SK-N-SH (cell line): ENCODE measurements at regions not wholly inside any gene's neighbourhood (a gene's known extent, or its start where the extent isn't known, plus 50 kb on each side); places are given as distances from the start of the nearest gene placed in this dataset.

Source experiments
- CTCF ChIA-PET: fragments of 300-600, 350-600 bp; formaldehyde crosslinking; extraction: SDS; loops from one replicate; lab custom pipeline; 2021; lab: Yijun Ruan, JAX
- POLR2A ChIA-PET: fragments of 350-600 bp; sonication (Branson Sonifier 250); formaldehyde crosslinking; extraction: SDS; loops from one replicate; lab custom pipeline; 2020; ENCODE audit warnings: antibody characterized with exemption, inconsistent platforms; lab: Yijun Ruan, JAX
- DNase-seq: peaks from one replicate; pipeline ENCODE4 v3.0.0; 2012
- H2AFZ ChIP-seq: fragments of 200-600 bp; sonication (generic); 2 replicates; pipeline ENCODE4 v1.8.1; 2016; ENCODE audit warnings: antibody characterized with exemption, mild to moderate bottlenecking, low read depth
- H3F3A ChIP-seq: fragments of 200-600 bp; sonication (generic); replicated peaks from 2 replicates; pipeline ENCODE3; 2016; ENCODE audit warnings: antibody characterized with exemption, mild to moderate bottlenecking; ENCODE audit not compliant: insufficient read depth
- H3K27ac ChIP-seq, 2 experiments: fragments of 200-500 bp in 1 of 2; fragments of 200-600 bp in 1 of 2; sonication (Bioruptor generic) in 1 of 2; sonication (generic), shearing (Covaris generic) in 1 of 2; 2 replicates each; pipeline versions ENCODE4 v1.5.1 to v1.6.1; 2014 to 2016; ENCODE audit warnings: low read depth in 2 of 2, inconsistent platforms in 1 of 2, low read length in 1 of 2, mild to moderate bottlenecking in 1 of 2, mixed read lengths in 1 of 2
- H3K27me3 ChIP-seq: fragments of 200-600 bp; sonication (generic), shearing (Covaris generic); 2 replicates; pipeline ENCODE4 v1.6.1; 2016; ENCODE audit warnings: mixed run types; ENCODE audit not compliant: insufficient read depth
- H3K36me3 ChIP-seq, 2 experiments: fragments of 200-500 bp in 1 of 2; fragments of 200-600 bp in 1 of 2; sonication (Bioruptor generic) in 1 of 2; sonication (generic) in 1 of 2; replicated peaks in 1 of 2; 2 replicates each; pipeline versions ENCODE3 to v1.5.1; 2014 to 2016; ENCODE audit warnings: low read length in 1 of 2, mild to moderate bottlenecking in 1 of 2; ENCODE audit not compliant: insufficient read depth in 2 of 2, control insufficient read depth in 1 of 2
- H3K4me1 ChIP-seq, 2 experiments: fragments of 200-500 bp in 1 of 2; fragments of 200-600 bp in 1 of 2; sonication (Bioruptor generic) in 1 of 2; sonication (generic), shearing (Covaris generic) in 1 of 2; 2 replicates each; pipeline versions ENCODE4 v1.5.1 to v1.6.1; 2014 to 2016; ENCODE audit warnings: low read depth in 1 of 2, low read length in 1 of 2, mixed run types in 1 of 2; ENCODE audit not compliant: insufficient read depth in 2 of 2, control insufficient read depth in 1 of 2
- H3K4me2 ChIP-seq: fragments of 200-600 bp; sonication (generic), shearing (Covaris generic); 2 replicates; pipeline ENCODE4 v1.6.1; 2017; ENCODE audit warnings: mixed run types
- H3K4me3 ChIP-seq, 2 experiments: fragments of 200-500 bp in 1 of 2; fragments of 200-600 bp in 1 of 2; sonication (Bioruptor generic) in 1 of 2; sonication (generic), shearing (Covaris generic) in 1 of 2; 2 replicates each; pipeline versions ENCODE4 v1.5.1 to v1.8.1; 2014 to 2016; ENCODE audit warnings: low read depth in 2 of 2, inconsistent platforms in 1 of 2, low read length in 1 of 2, mild to moderate bottlenecking in 1 of 2, mixed read lengths in 1 of 2, moderate library complexity in 1 of 2
- H3K79me2 ChIP-seq: fragments of 200-600 bp; sonication (generic); 2 replicates; pipeline ENCODE4 v1.8.1; 2017; ENCODE audit warnings: mild to moderate bottlenecking; ENCODE audit not compliant: insufficient read depth
- H3K9ac ChIP-seq: fragments of 200-600 bp; sonication (generic); 2 replicates; pipeline ENCODE4 v1.6.1; 2017; ENCODE audit warnings: mixed run types
- H3K9me2 ChIP-seq: fragments of 200-600 bp; sonication (generic); 2 replicates; pipeline ENCODE4 v1.6.1; 2017; ENCODE audit warnings: mixed run types
- H3K9me3 ChIP-seq: fragments of 200-600 bp; sonication (generic); 2 replicates; pipeline ENCODE4 v1.6.1; 2017; ENCODE audit warnings: mixed run types, mild to moderate bottlenecking, moderate library complexity
- H4K20me1 ChIP-seq: fragments of 200-600 bp; sonication (generic); 2 replicates; pipeline ENCODE4 v1.6.1; 2017; ENCODE audit warnings: mild to moderate bottlenecking, mixed run types; ENCODE audit not compliant: insufficient read depth
- ELF1 ChIP-seq: IDR thresholded peaks from 2 replicates; pipeline ENCODE4 v1.4.0; 2012
- FOSL2 ChIP-seq: IDR thresholded peaks from 2 replicates; pipeline ENCODE4 v1.4.0; 2012; ENCODE audit warnings: low read depth, mild to moderate bottlenecking, moderate library complexity, borderline replicate concordance
- FOXM1 ChIP-seq: IDR thresholded peaks from 2 replicates; pipeline ENCODE4 v1.4.0; 2012; ENCODE audit warnings: low read depth, mild to moderate bottlenecking
- GABPA ChIP-seq: IDR thresholded peaks from 2 replicates; pipeline ENCODE4 v1.4.0; 2012; ENCODE audit warnings: low read depth, mild to moderate bottlenecking
- JUND ChIP-seq: IDR thresholded peaks from 2 replicates; pipeline ENCODE4 v1.4.0; 2012
- MEF2A ChIP-seq: IDR thresholded peaks from 2 replicates; pipeline ENCODE4 v1.4.0; 2012; ENCODE audit warnings: low read depth, borderline replicate concordance
- MXI1 ChIP-seq: IDR thresholded peaks from 2 replicates; pipeline ENCODE4 v1.6.1; 2012; ENCODE audit warnings: mild to moderate bottlenecking, low read depth, low read length, improper control_type of control experiment
- NFIC ChIP-seq: IDR thresholded peaks from 2 replicates; pipeline ENCODE4 v1.4.0; 2012; ENCODE audit warnings: borderline replicate concordance
- NRF1 ChIP-seq: IDR thresholded peaks from 2 replicates; pipeline ENCODE4 v1.6.1; 2012; ENCODE audit warnings: low read depth, mild to moderate bottlenecking, low read length
- RCOR1 ChIP-seq: fragments of 150-350 bp; IDR thresholded peaks from 2 replicates; pipeline ENCODE4 v1.6.1; 2017; ENCODE audit warnings: antibody characterized with exemption, low read length
- RXRA ChIP-seq: IDR thresholded peaks from 2 replicates; pipeline ENCODE4 v1.4.0; 2012; ENCODE audit warnings: low read depth, mild to moderate bottlenecking, borderline replicate concordance
- SIN3A ChIP-seq: IDR thresholded peaks from 2 replicates; pipeline ENCODE4 v1.6.1; 2012; ENCODE audit warnings: low read depth, mild to moderate bottlenecking, low read length, moderate library complexity, borderline replicate concordance
- TAF1 ChIP-seq: IDR thresholded peaks from 2 replicates; pipeline ENCODE4 v1.6.1; 2012; ENCODE audit warnings: low read depth, mild to moderate bottlenecking, low read length, moderate library complexity, borderline replicate concordance
- TCF12 ChIP-seq: IDR thresholded peaks from 2 replicates; pipeline ENCODE4 v1.4.0; 2012
- TEAD4 ChIP-seq: IDR thresholded peaks from 2 replicates; pipeline ENCODE4 v1.4.0; 2012; ENCODE audit warnings: mild to moderate bottlenecking, borderline replicate concordance; ENCODE audit not compliant: insufficient read depth
- USF1 ChIP-seq: IDR thresholded peaks from 2 replicates; pipeline ENCODE4 v1.4.0; 2012; ENCODE audit warnings: low read depth, borderline replicate concordance
- WGBS: methylation state at CpG from one replicate; pipeline ENCODE4 v1.1.6; 2017; ENCODE audit warnings: low lambda C conversion rate; 5-methylcytosine and 5-hydroxymethylcytosine counted together
- TF ChIP-seq, protein P1 (sequence below): IDR thresholded peaks from 2 replicates; pipeline ENCODE4 v1.4.0; 2012; ENCODE audit warnings: low read depth, borderline replicate concordance
- TF ChIP-seq, protein P2 (sequence below): fragments of 150-350 bp; IDR thresholded peaks from 2 replicates; pipeline ENCODE4 v1.6.1; 2016; ENCODE audit warnings: mild to moderate bottlenecking, low read depth, low read length
- TF ChIP-seq, protein P3 (sequence below): IDR thresholded peaks from 2 replicates; pipeline ENCODE4; 2012
- TF ChIP-seq, protein P4 (sequence below): fragments of 150-350 bp; IDR thresholded peaks from 2 replicates; pipeline ENCODE4 v1.6.1; 2017; ENCODE audit warnings: antibody characterized with exemption, low read length, low read depth, borderline replicate concordance

GRCh38 chr10:64130152-64130551 is 609.0 kb downstream of the REEP3 start:
- Histone ChIP-seq H4K20me1 (no peaks in the 10 kb centered on the region), H3K9me2 (no peaks in the 10 kb centered on the region), H3K79me2 (no peaks in the 10 kb centered on the region), H3K9me3 (no peaks in the 10 kb centered on the region), H3K36me3 (no peaks in the 10 kb centered on the region), H3K9ac (no peak overlapping the region), H3F3A (no peaks in the 10 kb centered on the region), H3K4me3 (no peak overlapping the region), H3K27me3 (no peaks in the 10 kb centered on the region), H3K4me1 (no peaks in the 10 kb centered on the region; a peak in 1 of 4 replicates), H3K4me2 (no peak overlapping the region), H3K27ac (no peak overlapping the region), H2AFZ (no peak overlapping the region)
- TF ChIP-seq RXRA (no peak), MXI1 (no peak), FOSL2 (no peak), GABPA (no peak), RCOR1 (no peak), SIN3A (no peak), MEF2A (no peak), FOXM1 (no peak), NFIC (no peak), TCF12 (no peak), TEAD4 (no peak), TAF1 (no peak), NRF1 (no peak), USF1 (no peak), JUND (no peak), ELF1 (no peak)
- TF ChIP-seq, protein P1, sequence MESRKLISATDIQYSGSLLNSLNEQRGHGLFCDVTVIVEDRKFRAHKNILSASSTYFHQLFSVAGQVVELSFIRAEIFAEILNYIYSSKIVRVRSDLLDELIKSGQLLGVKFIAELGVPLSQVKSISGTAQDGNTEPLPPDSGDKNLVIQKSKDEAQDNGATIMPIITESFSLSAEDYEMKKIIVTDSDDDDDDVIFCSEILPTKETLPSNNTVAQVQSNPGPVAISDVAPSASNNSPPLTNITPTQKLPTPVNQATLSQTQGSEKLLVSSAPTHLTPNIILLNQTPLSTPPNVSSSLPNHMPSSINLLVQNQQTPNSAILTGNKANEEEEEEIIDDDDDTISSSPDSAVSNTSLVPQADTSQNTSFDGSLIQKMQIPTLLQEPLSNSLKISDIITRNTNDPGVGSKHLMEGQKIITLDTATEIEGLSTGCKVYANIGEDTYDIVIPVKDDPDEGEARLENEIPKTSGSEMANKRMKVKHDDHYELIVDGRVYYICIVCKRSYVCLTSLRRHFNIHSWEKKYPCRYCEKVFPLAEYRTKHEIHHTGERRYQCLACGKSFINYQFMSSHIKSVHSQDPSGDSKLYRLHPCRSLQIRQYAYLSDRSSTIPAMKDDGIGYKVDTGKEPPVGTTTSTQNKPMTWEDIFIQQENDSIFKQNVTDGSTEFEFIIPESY: no peak
- TF ChIP-seq, protein P2, sequence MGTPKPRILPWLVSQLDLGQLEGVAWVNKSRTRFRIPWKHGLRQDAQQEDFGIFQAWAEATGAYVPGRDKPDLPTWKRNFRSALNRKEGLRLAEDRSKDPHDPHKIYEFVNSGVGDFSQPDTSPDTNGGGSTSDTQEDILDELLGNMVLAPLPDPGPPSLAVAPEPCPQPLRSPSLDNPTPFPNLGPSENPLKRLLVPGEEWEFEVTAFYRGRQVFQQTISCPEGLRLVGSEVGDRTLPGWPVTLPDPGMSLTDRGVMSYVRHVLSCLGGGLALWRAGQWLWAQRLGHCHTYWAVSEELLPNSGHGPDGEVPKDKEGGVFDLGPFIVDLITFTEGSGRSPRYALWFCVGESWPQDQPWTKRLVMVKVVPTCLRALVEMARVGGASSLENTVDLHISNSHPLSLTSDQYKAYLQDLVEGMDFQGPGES: no peak
- TF ChIP-seq, protein P3, sequence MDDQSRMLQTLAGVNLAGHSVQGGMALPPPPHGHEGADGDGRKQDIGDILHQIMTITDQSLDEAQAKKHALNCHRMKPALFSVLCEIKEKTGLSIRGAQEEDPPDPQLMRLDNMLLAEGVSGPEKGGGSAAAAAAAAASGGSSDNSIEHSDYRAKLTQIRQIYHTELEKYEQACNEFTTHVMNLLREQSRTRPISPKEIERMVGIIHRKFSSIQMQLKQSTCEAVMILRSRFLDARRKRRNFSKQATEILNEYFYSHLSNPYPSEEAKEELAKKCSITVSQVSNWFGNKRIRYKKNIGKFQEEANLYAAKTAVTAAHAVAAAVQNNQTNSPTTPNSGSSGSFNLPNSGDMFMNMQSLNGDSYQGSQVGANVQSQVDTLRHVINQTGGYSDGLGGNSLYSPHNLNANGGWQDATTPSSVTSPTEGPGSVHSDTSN: no peak
- TF ChIP-seq, protein P4, sequence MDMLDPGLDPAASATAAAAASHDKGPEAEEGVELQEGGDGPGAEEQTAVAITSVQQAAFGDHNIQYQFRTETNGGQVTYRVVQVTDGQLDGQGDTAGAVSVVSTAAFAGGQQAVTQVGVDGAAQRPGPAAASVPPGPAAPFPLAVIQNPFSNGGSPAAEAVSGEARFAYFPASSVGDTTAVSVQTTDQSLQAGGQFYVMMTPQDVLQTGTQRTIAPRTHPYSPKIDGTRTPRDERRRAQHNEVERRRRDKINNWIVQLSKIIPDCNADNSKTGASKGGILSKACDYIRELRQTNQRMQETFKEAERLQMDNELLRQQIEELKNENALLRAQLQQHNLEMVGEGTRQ: no peak
- WGBS: 20% methylated on average over 1 of the region's 1 CpG
- ChIA-PET CTCF (no interaction called here), POLR2A (no interaction called here)
- no peak for DNase-seq
